Stomach (tissue), 4 donors: ENCODE measurements at regions not wholly inside any gene's neighbourhood (a gene's known extent, or its start where the extent isn't known, plus 50 kb on each side); places are given as distances from the start of the nearest gene placed in this dataset.

ENCODE experiments used
- EP300 ChIP-seq: sonication (generic); formaldehyde crosslinking; IDR thresholded peaks from one replicate; pipeline ENCODE4 v1.6.1; 2017; ENCODE audit warnings: antibody characterized with exemption
- POLR2A ChIP-seq, 4 donors: fragments of 450-650 bp; IDR thresholded peaks; one replicate each; pipeline ENCODE4 v1.6.1; 2016; ENCODE audit warnings: antibody characterized with exemption in 4 of 4, control low read depth in 2 of 4, mild to moderate bottlenecking in 1 of 4, moderate library complexity in 1 of 4

- TF ChIP-seq POLR2A (IDR thresholded peaks at IDR 0.05) (no peak), EP300 (no peak)
Observed at GRCh38 chr21:19123053-19123452, 719.5 kb upstream of the TMPRSS15 start.
